ENCODE measurements at regions not wholly inside any gene's neighbourhood (a gene's known extent, or its start where the extent isn't known, plus 50 kb on each side); places are given as distances from the start of the nearest gene placed in this dataset.
A peak's percentile ranks its signal among the peaks of the same experiment; 100 is the strongest.
"Not testable (repeated sequence)": the region's sequence is repeated elsewhere in the genome, so short reads cannot be mapped to it uniquely, and the experiment has no call there.

- peaks cover 0 to 17% (median 0%) of the 10 kb centered on the region in 3 donors for H3K4me1 ChIP-seq
These were observed 324.2 kb upstream of the CITED2 start for GRCh38 chr6:139698526-139699176.

GRCh38 chr6:139697856-139698255 lies 323.4 kb upstream of the CITED2 start:
- intact Hi-C loops (cut with DNase I); H3K27me3 ChIP-seq; H3K27ac ChIP-seq; H3K36me3 ChIP-seq; DNase-seq; H3K9me3 ChIP-seq; H3K4me3 ChIP-seq: not testable (repeated sequence)
- 80% methylated on average over 1 of the region's 23 CpGs; no CpG with 5 or more reads in 1 of the 2 donors for WGBS, 2 donors
- H3K4me1 ChIP-seq, result peaks cover 0 to 18% (median 0%) of the 10 kb centered on the region in 3 donors

More at GRCh38 chr6:139698526-139699176, 324.2 kb upstream of the CITED2 start:
- Histone ChIP-seq H3K9me3 (no peaks in the 10 kb centered on the region), H3K4me3 (no peak overlapping the region), H3K27ac (peak overlapping the region in 1 of 4 donors; percentile 43), H3K27me3 (no peaks in the 10 kb centered on the region), H3K36me3 (no peaks in the 10 kb centered on the region)
- 74 to 78% methylated on average over 3 of the region's 3 CpGs for WGBS, 2 donors
- intact Hi-C loops (cut with DNase I), result no loop called here
- no peak for TF ChIP-seq POLR2A (IDR thresholded peaks at IDR 0.05)
- no peak for TF ChIP-seq CTCF (IDR thresholded peaks at IDR 0.05)
- DNase-seq, result no peak

- H3K4me3 ChIP-seq; H3K9me3 ChIP-seq; H3K27ac ChIP-seq; intact Hi-C loops (cut with DNase I); H3K36me3 ChIP-seq; DNase-seq; H3K27me3 ChIP-seq: not testable (repeated sequence)
- WGBS, 2 donors, result 92% methylated on average over 14 to 16 of the region's 16 CpGs
- peaks cover 0 to 18% (median 0%) of the 10 kb centered on the region in 3 donors for H3K4me1 ChIP-seq
These were observed 322.5 kb upstream of the CITED2 start for GRCh38 chr6:139696991-139697390.

- 53 to 60% methylated on average over 1 of the region's 1 CpG for WGBS, 2 donors
- intact Hi-C loops (cut with DNase I), result no loop called here
- TF ChIP-seq POLR2A (IDR thresholded peaks at IDR 0.05) (no peak), CTCF (IDR thresholded peaks at IDR 0.05) (no peak)
- Histone ChIP-seq H3K4me3 (no peak overlapping the region), H3K4me1 (peaks cover 0 to 18% (median 0%) of the 10 kb centered on the region in 3 donors), H3K27me3 (no peaks in the 10 kb centered on the region), H3K9me3 (no peaks in the 10 kb centered on the region), H3K36me3 (no peaks in the 10 kb centered on the region), H3K27ac (no peak overlapping the region)
- no peak for DNase-seq
These were observed 320.9 kb upstream of the CITED2 start for GRCh38 chr6:139695361-139695760.

- intact Hi-C loops (cut with DNase I), result no loop called here
- TF ChIP-seq POLR2A (IDR thresholded peaks at IDR 0.05) (no peak), CTCF (IDR thresholded peaks at IDR 0.05) (no peak)
- Histone ChIP-seq H3K27ac (no peak overlapping the region), H3K4me3 (no peak overlapping the region), H3K36me3 (no peaks in the 10 kb centered on the region), H3K9me3 (no peaks in the 10 kb centered on the region), H3K27me3 (no peaks in the 10 kb centered on the region), H3K4me1 (peaks cover 0 to 11% (median 0%) of the 10 kb centered on the region in 3 donors)
- WGBS, 2 donors, result 50 to 71% methylated on average over 1 of the region's 1 CpG
- DNase-seq, result no peak
These were observed 319.3 kb upstream of the CITED2 start for GRCh38 chr6:139693735-139694134.

GRCh38 chr6:139690007-139690406 lies 315.6 kb upstream of the CITED2 start:
- TF ChIP-seq CTCF (IDR thresholded peaks at IDR 0.05) (no peak), POLR2A (IDR thresholded peaks at IDR 0.05) (no peak)
- Histone ChIP-seq H3K27me3 (no peaks in the 10 kb centered on the region), H3K4me3 (no peak overlapping the region), H3K27ac (no peak overlapping the region), H3K36me3 (no peaks in the 10 kb centered on the region), H3K9me3 (no peaks in the 10 kb centered on the region), H3K4me1 (peaks cover 0 to 6% (median 0%) of the 10 kb centered on the region in 3 donors)
- no peak for DNase-seq
- intact Hi-C loops (cut with DNase I), result no loop called here
- WGBS, 2 donors, result 89 to 100% methylated on average over 1 of the region's 1 CpG
